ENCODE measurements at regions not wholly inside any gene's neighbourhood (a gene's known extent, or its start where the extent isn't known, plus 50 kb on each side); places are given as distances from the start of the nearest gene placed in this dataset.

GRCh38 chr7:17512181-17512675 lies 213.8 kb downstream of the AHR start:
- DNase-seq, result no peak
- no peaks in the 10 kb centered on the region for H3K27me3 ChIP-seq (replicated peaks; ENCODE audit: insufficient read depth, low read length)
- H3K4me3 ChIP-seq (ENCODE audit: low read length), result no peak overlapping the region
- H3K9me3 ChIP-seq (replicated peaks; ENCODE audit: insufficient read depth, low read length), result no peaks in the 10 kb centered on the region
- no peaks in the 10 kb centered on the region for H3K36me3 ChIP-seq (replicated peaks; ENCODE audit: insufficient read depth, low read length)
- no peaks in the 10 kb centered on the region for H3F3A ChIP-seq (ENCODE audit: insufficient read depth, low read length)
- H3K4me1 ChIP-seq (ENCODE audit: low read length), result no peaks in the 10 kb centered on the region
- no peak overlapping the region for H3K9ac ChIP-seq (ENCODE audit: low read length)
- TF ChIP-seq CTCF (IDR thresholded peaks at IDR 0.05; ENCODE audit: low read length), result no peak
- H2AFZ ChIP-seq (ENCODE audit: low read length), result no peak overlapping the region
- H4K20me1 ChIP-seq (ENCODE audit: insufficient read depth, low read length), result no peaks in the 10 kb centered on the region
- no peaks in the 10 kb centered on the region for H3K79me2 ChIP-seq (ENCODE audit: low read length)
- no peaks in the 10 kb centered on the region for H3K9me2 ChIP-seq (replicated peaks; ENCODE audit: insufficient read depth, low read length)
- no peak overlapping the region for H3K27ac ChIP-seq (ENCODE audit: low read length)
- H3K4me2 ChIP-seq (ENCODE audit: low read depth, low read length), result no peak overlapping the region

DNA sequence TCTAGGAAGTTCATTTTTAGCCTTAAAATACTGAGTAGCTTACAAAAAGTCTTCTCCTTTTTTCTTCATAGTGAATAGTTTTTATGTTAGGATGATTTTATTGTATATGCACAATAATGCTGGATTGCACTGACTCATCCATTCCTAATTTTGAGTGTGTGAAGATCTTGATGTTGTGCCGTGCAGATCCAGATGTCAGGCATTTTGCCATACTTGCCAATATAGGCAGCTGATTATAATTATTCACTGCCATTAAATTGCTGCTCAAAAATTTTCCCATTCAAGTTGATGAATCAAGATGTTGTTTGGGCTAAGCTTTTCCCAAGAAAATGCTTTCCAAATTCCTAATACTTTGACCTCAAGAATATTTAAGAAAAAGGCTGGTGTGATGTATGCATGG lies 218.3 kb downstream of the AHR start:
- Histone ChIP-seq H4K20me1 (ENCODE audit: insufficient read depth, low read length) (no peaks in the 10 kb centered on the region), H3K79me2 (ENCODE audit: low read length) (no peaks in the 10 kb centered on the region), H3K4me3 (ENCODE audit: low read length) (no peak overlapping the region), H3K36me3 (replicated peaks; ENCODE audit: insufficient read depth, low read length) (no peaks in the 10 kb centered on the region), H3K27ac (ENCODE audit: low read length) (no peak overlapping the region), H3K9ac (ENCODE audit: low read length) (no peak overlapping the region), H3K27me3 (replicated peaks; ENCODE audit: insufficient read depth, low read length) (no peaks in the 10 kb centered on the region), H3F3A (ENCODE audit: insufficient read depth, low read length) (no peaks in the 10 kb centered on the region), H3K4me1 (ENCODE audit: low read length) (no peaks in the 10 kb centered on the region), H2AFZ (ENCODE audit: low read length) (no peak overlapping the region), H3K9me3 (replicated peaks; ENCODE audit: insufficient read depth, low read length) (no peaks in the 10 kb centered on the region), H3K9me2 (replicated peaks; ENCODE audit: insufficient read depth, low read length) (no peaks in the 10 kb centered on the region), H3K4me2 (ENCODE audit: low read depth, low read length) (no peak overlapping the region)
- TF ChIP-seq EZH2phosphoT487 (IDR thresholded peaks at IDR 0.05; ENCODE audit: low read length) (no peak), EZH2 (optimal IDR thresholded peaks at IDR 0.05; ENCODE audit: low read depth, low read length) (no peak), CTCF (IDR thresholded peaks at IDR 0.05; ENCODE audit: low read length) (no peak)
- DNase-seq, result no peak

GRCh38 chr7:17520941-17521340 lies 222.5 kb downstream of the AHR start:
- H3K9ac ChIP-seq (ENCODE audit: low read length), result no peak overlapping the region
- H3K27ac ChIP-seq (ENCODE audit: low read length), result no peak overlapping the region
- no peak overlapping the region for H3K4me3 ChIP-seq (ENCODE audit: low read length)
- no peaks in the 10 kb centered on the region for H3K4me1 ChIP-seq (ENCODE audit: low read length)
- DNase-seq, result no peak
- H3F3A ChIP-seq (ENCODE audit: insufficient read depth, low read length), result no peaks in the 10 kb centered on the region
- no peaks in the 10 kb centered on the region for H4K20me1 ChIP-seq (ENCODE audit: insufficient read depth, low read length)
- H3K9me3 ChIP-seq (replicated peaks; ENCODE audit: insufficient read depth, low read length), result no peaks in the 10 kb centered on the region
- no peaks in the 10 kb centered on the region for H3K9me2 ChIP-seq (replicated peaks; ENCODE audit: insufficient read depth, low read length)
- H2AFZ ChIP-seq (ENCODE audit: low read length), result no peak overlapping the region
- H3K79me2 ChIP-seq (ENCODE audit: low read length), result no peaks in the 10 kb centered on the region
- no peaks in the 10 kb centered on the region for H3K36me3 ChIP-seq (replicated peaks; ENCODE audit: insufficient read depth, low read length)
- no peak for TF ChIP-seq EZH2phosphoT487 (IDR thresholded peaks at IDR 0.05; ENCODE audit: low read length)
- TF ChIP-seq CTCF (IDR thresholded peaks at IDR 0.05; ENCODE audit: low read length), result no peak
- TF ChIP-seq EZH2 (optimal IDR thresholded peaks at IDR 0.05; ENCODE audit: low read depth, low read length), result no peak
- H3K4me2 ChIP-seq (ENCODE audit: low read depth, low read length), result no peak overlapping the region
- no peaks in the 10 kb centered on the region for H3K27me3 ChIP-seq (replicated peaks; ENCODE audit: insufficient read depth, low read length)

All from MM.1S (cell line).